Activated naive CD4-positive, alpha-beta T cell treated with anti-CD3 and anti-CD28 coated beads, Interleukin-2, amount 10 ng/mL, durations not matched to agents 7 days and 5 days (primary cell): ENCODE measurements at regions not wholly inside any gene's neighbourhood (a gene's known extent, or its start where the extent isn't known, plus 50 kb on each side); places are given as distances from the start of the nearest gene placed in this dataset.

Experiments
- CTCF ChIA-PET: fragments of 350-600 bp; sonication (Branson Sonifier 250); formaldehyde crosslinking; loops from one replicate; lab custom pipeline; 2021; ENCODE audit warnings: antibody characterized with exemption; lab: Charles Lee
- DNase-seq: peaks from one replicate; pipeline ENCODE4 v3.0.0-alpha.2; 2020
- H3K27ac Mint-ChIP-seq: one replicate; pipeline ENCODE4 v1.8.0; 2021; ENCODE audit warnings: mild to moderate bottlenecking, moderate library complexity, mixed read lengths
- H3K27me3 Mint-ChIP-seq: one replicate; pipeline ENCODE4 v1.8.0; 2021; ENCODE audit warnings: mild to moderate bottlenecking, mixed read lengths
- H3K36me3 Mint-ChIP-seq: one replicate; pipeline ENCODE4 v1.8.0; 2021; ENCODE audit warnings: mixed read lengths
- H3K4me1 Mint-ChIP-seq: one replicate; pipeline ENCODE4 v1.8.0; 2021; ENCODE audit warnings: mixed read lengths
- H3K4me3 Mint-ChIP-seq: one replicate; pipeline ENCODE4 v1.8.0; 2021; ENCODE audit warnings: mild to moderate bottlenecking, moderate library complexity, mixed read lengths
- H3K9me3 Mint-ChIP-seq: one replicate; pipeline ENCODE4 v1.8.0; 2021; ENCODE audit warnings: mixed read lengths

DNA sequence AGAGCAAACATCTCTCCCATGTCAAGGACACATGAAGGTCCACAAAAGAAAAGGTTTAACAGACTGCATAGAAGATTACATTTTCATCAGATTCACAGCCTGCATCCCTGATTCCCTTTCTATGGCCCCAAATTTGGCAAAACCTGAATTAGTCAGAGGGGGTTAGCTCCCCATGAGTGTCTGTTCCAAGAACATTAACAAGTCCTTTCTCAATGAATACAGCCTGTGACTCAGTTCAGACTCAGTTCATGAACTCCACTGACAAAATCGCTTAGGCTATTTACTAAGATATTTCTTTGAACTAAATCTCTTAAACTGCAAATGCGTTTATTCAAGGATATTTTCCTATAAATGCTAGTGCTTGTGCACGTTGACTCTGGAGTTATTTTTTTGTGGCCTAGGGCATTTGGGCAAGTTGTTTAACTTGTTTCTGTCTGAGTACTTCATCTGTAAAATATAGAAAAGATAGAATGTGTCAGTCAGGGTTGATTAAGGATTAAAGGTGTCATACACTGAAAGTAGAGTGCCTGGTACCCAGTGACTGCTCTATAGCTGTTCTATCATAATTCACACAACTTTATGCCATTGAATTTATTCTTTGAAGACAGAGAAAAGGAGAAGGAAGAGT is 422.6 kb downstream of the HTR1B start:
- Mint-ChIP-seq H3K27me3 (no peaks in the 10 kb centered on the region), H3K4me3 (no peak overlapping the region), H3K36me3 (no peaks in the 10 kb centered on the region), H3K9me3 (peaks cover 25% of the 10 kb centered on the region), H3K4me1 (no peaks in the 10 kb centered on the region), H3K27ac (no peak overlapping the region)
- no peak for DNase-seq
- CTCF ChIA-PET: no interaction called here

DNA sequence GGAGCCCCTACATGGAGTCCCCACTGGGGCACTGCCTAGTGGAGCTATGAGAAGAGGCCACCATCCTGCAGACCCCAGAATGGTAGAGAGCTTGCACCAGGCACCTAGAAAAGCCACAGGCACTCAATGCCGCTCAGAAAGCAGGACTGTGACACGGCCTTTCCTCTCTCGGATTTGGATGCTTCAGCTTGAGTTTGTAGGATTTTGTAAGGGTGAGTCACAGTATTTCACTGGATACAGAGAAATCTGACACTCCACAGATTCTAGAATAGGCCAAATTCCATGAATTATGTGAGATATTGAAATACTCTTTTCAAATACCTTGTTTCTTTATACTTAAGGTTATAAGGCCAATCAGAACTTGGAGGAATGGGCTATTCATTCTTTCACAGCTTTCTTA is 424.5 kb downstream of the HTR1B start:
- Mint-ChIP-seq H3K4me1 (no peaks in the 10 kb centered on the region), H3K36me3 (no peaks in the 10 kb centered on the region), H3K27ac (no peak overlapping the region), H3K4me3 (no peak overlapping the region), H3K9me3 (peaks cover 23% of the 10 kb centered on the region), H3K27me3 (no peaks in the 10 kb centered on the region)
- DNase-seq: no peak
- CTCF ChIA-PET: no interaction called here

DNA sequence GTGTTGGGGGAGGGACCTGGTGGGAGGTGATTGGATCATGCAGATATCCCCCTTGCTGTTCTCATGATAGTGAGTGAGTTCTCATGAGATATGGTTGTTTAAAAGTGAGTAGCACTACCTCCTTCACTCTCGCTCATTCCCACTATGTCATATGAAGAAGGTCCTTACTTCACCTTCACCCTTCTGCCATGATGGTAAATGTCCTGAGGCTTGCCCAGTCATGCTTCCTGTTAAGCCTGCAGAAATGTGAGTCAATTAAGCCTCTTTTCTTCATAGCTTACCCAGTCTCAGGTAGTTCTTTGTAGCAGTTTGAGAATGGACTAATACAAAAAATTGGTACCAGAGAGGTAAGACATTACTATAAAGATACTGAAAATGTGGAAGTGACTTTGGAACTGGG is 425.9 kb downstream of the HTR1B start:
- Mint-ChIP-seq H3K9me3 (peaks cover 23% of the 10 kb centered on the region), H3K27ac (no peak overlapping the region), H3K4me3 (no peak overlapping the region), H3K4me1 (no peaks in the 10 kb centered on the region), H3K36me3 (no peaks in the 10 kb centered on the region), H3K27me3 (no peaks in the 10 kb centered on the region)
- no peak for DNase-seq
- CTCF ChIA-PET: no interaction called here

DNA sequence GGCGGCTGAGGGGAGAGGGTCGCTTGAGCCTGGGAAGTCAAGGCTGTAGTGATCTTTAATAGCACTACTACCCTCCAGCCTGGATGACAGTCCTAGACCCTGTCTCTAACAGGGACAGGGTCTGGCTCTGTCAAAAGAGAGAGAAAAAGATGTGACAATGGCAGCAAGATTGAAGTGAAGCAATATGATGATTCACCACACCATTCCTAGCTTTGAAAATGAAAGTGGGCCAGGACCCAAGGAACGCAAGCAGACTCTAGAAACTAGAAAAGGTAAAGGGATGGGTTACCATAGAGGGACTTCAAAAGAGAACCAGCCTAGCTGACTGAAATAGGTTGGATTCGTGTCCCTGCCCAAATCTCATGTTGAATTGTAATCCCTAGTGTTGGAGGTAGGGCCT is 426.9 kb downstream of the HTR1B start:
- no peak for DNase-seq
- H3K4me1 Mint-ChIP-seq: no peaks in the 10 kb centered on the region
- CTCF ChIA-PET: no interaction called here
- H3K4me3 Mint-ChIP-seq: no peak overlapping the region
- H3K27ac Mint-ChIP-seq: no peak overlapping the region
- H3K27me3 Mint-ChIP-seq: no peaks in the 10 kb centered on the region
- H3K9me3 Mint-ChIP-seq: peaks cover 20% of the 10 kb centered on the region
- H3K36me3 Mint-ChIP-seq: no peaks in the 10 kb centered on the region

DNA sequence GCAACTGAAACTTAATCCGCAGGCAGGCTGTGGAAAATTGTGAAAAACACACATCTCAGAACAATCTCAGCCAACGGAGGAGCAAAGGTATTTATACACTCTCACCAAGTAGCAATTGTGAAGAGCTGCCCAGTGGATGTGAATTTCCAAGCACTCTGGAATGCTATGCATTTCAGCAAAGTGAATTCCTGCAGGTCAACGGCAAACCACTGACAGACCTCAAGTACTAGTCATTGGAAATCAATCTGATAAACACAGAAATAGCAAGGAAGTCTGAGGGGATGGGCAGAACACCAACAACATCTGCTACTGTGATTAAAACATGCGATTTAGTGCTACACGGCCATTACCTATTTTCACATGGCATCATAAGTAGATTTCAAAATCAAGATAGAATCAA is 429.1 kb downstream of the HTR1B start:
- no peaks in the 10 kb centered on the region for H3K4me1 Mint-ChIP-seq
- H3K27ac Mint-ChIP-seq: no peak overlapping the region
- no peak for DNase-seq
- H3K36me3 Mint-ChIP-seq: no peaks in the 10 kb centered on the region
- CTCF ChIA-PET: no interaction called here
- H3K9me3 Mint-ChIP-seq: peaks cover 23% of the 10 kb centered on the region
- no peaks in the 10 kb centered on the region for H3K27me3 Mint-ChIP-seq
- H3K4me3 Mint-ChIP-seq: no peak overlapping the region

DNA sequence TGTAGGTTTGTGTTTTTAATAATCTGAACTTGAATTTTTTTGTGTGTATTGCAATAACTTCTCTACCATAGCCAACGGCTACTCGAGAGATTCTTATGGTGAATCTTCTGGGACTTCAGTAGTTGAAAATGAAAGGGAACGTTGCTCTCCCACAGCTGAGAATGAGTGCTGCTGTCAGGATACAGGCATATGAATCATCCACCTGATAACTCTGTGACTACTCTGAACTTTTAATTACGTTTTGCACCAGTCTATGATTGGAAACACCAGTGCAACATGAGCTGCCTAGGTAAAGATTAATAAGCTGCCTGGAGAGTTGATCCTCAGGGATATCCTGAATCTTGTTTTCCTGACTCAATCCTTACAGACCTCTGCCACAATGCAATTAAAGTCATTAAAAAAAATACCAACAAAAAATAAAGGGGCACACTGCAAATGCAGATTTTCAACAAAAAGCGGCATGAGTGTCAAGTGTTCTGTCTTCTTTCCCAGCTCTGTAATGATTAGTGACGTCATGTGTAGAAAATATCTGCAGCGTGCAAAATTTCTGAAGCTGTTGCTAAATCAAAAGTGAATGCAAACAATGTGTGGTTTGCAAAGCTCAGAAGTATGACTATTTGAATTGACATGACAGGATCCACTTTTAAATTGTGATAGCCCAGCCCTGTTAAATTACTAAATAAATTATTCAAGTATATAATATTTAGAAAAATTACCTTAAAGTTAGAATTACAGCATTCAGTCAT is 432.2 kb downstream of the HTR1B start:
- no peaks in the 10 kb centered on the region for H3K36me3 Mint-ChIP-seq
- H3K4me3 Mint-ChIP-seq: no peak overlapping the region
- H3K4me1 Mint-ChIP-seq: no peaks in the 10 kb centered on the region
- no peaks in the 10 kb centered on the region for H3K27me3 Mint-ChIP-seq
- no peak for DNase-seq
- peaks cover 8% of the 10 kb centered on the region for H3K9me3 Mint-ChIP-seq
- CTCF ChIA-PET: no interaction called here
- H3K27ac Mint-ChIP-seq: no peak overlapping the region

DNA sequence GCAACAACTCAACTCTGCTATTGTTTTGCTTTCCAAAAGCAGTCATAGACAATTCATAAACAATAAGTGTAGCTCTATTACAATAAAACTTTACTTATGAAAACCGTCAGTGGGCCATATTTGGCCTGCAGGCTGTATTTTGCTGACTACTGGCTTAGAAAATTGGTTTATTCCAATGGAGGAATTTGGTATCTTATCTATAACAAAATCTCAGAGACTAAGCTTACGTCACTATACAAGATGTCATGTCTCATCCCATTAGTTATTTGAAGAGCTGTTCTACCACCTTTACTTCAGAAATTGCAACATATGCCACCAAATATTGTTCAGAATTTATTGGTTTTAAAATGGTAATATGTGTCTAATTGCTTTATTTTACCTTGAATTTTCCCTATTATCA is 436.9 kb downstream of the HTR1B start:
- CTCF ChIA-PET: interaction anchor here (0.8 kb wide), 1 partner anchor 87 kb away, joined by 3 read pairs; no protein-coding TSS in a partner anchor
- no peak for DNase-seq
- Mint-ChIP-seq H3K4me3 (no peak overlapping the region), H3K36me3 (no peaks in the 10 kb centered on the region), H3K27ac (no peak overlapping the region), H3K9me3 (peaks cover 7% of the 10 kb centered on the region), H3K27me3 (no peaks in the 10 kb centered on the region), H3K4me1 (no peaks in the 10 kb centered on the region)

DNA sequence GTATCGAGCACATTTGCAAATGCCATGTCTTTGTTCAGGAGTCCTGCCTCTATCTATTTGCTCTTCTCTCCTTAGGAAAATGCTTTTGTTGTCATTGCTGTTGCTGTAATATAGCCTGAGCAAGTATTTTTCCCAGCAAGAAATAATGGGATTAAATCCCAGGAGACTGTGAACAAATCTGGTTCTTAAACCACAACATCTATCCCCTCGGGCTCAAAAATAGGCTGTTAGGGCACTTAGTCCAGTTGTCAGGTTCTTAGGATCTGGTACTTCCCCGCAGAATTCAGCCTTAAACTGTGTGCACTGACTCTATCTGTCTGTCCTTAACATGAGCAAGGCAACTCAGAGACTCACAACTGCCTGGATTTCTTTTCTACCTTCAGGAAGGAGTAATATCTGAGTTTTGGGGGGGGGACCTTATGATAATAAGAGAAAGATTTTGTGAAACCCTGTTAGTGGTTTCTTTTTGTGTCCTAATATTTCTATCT is 437.5 kb downstream of the HTR1B start:
- Mint-ChIP-seq H3K27ac (no peak overlapping the region), H3K36me3 (no peaks in the 10 kb centered on the region), H3K4me1 (no peaks in the 10 kb centered on the region), H3K9me3 (peaks cover 4% of the 10 kb centered on the region), H3K4me3 (no peak overlapping the region), H3K27me3 (no peaks in the 10 kb centered on the region)
- CTCF ChIA-PET: no interaction called here
- no peak for DNase-seq

DNA sequence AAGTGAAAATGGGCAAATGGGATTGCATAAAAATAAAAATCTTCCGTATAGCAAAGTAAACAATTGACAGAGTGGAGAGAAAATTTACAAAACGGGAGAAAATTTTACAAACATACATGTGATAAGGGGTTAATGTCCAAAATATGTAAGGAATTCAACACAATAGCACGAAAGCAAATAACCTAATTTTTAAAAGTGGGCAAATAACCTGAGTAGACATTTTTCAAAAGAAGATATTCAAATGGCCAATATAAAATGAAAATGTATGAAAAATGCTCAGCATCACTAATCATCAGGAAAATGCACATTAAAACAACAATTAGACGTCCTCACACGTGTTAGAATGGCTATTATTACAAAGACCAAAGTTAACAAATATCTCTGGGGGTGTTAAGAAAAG is 441.5 kb downstream of the HTR1B start:
- Mint-ChIP-seq H3K9me3 (peaks cover 2% of the 10 kb centered on the region), H3K27ac (no peak overlapping the region), H3K4me3 (no peak overlapping the region), H3K36me3 (no peaks in the 10 kb centered on the region), H3K4me1 (no peaks in the 10 kb centered on the region), H3K27me3 (no peaks in the 10 kb centered on the region)
- no peak for DNase-seq
- CTCF ChIA-PET: no interaction called here

DNA sequence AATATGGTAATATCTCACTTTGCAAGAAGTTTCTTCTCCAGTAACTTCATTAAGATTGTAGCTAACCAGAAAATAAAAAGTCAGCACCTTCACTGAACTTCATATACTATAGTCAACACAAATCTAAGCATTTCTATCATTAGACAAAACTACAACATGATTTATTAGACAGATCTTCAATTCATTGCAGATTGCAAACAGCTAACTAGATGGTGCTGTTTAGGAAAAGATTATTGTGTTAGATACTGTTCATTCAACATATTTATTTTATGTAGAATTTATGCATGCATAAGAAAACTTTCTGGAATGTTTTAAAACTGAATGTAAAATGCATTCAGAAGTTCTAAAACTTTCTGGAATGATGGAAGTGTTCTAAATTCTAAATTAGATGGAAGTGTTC is 442.1 kb downstream of the HTR1B start:
- peaks cover 2% of the 10 kb centered on the region for H3K9me3 Mint-ChIP-seq
- H3K27me3 Mint-ChIP-seq: no peaks in the 10 kb centered on the region
- no peaks in the 10 kb centered on the region for H3K4me1 Mint-ChIP-seq
- no peak for DNase-seq
- CTCF ChIA-PET: no interaction called here
- no peak overlapping the region for H3K27ac Mint-ChIP-seq
- no peak overlapping the region for H3K4me3 Mint-ChIP-seq
- H3K36me3 Mint-ChIP-seq: no peaks in the 10 kb centered on the region

DNA sequence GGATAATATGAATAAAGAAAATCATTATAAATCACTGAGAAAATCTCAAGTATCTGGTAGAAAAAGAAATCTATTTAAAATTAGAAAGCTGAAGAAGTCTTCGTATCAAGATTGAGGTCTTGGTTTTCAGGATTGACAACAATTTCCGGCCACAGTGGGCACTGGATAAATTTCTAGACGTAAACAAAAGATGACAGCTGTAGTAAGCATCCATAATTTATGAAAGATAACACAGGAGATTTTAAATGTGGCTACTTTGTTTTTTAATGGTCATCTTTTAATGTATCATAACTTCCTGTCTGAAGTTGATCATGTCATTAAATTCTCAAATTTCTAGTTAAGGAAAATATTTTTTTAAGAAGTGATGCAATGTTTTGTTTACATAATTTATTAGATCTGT is 444.2 kb downstream of the HTR1B start:
- Mint-ChIP-seq H3K9me3 (peaks cover 2% of the 10 kb centered on the region), H3K36me3 (no peaks in the 10 kb centered on the region), H3K27ac (no peak overlapping the region), H3K27me3 (no peaks in the 10 kb centered on the region), H3K4me3 (no peak overlapping the region), H3K4me1 (no peaks in the 10 kb centered on the region)
- CTCF ChIA-PET: no interaction called here
- DNase-seq: no peak

DNA sequence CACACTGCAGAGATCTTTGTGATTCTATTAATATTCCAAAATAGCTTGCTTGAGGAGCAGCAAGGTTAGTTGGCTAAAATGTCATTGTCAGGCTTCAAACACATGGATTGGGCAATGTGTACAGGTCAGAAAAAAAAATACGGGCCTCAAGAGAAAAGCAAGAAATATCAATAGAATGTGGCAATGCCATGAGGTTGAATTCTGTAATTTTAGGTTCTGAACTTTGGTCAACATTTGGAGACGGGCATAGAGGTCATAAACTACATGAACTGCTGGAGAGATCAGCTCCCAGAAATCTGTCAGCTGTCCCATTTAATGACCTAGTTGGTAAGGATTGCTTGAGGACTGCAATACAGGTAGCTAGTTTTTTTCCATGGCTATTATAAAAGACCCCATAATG is 445.8 kb downstream of the HTR1B start:
- DNase-seq: no peak
- Mint-ChIP-seq H3K4me1 (no peaks in the 10 kb centered on the region), H3K9me3 (peaks cover 6% of the 10 kb centered on the region), H3K4me3 (no peak overlapping the region), H3K36me3 (no peaks in the 10 kb centered on the region), H3K27me3 (no peaks in the 10 kb centered on the region), H3K27ac (no peak overlapping the region)
- CTCF ChIA-PET: no interaction called here

DNA sequence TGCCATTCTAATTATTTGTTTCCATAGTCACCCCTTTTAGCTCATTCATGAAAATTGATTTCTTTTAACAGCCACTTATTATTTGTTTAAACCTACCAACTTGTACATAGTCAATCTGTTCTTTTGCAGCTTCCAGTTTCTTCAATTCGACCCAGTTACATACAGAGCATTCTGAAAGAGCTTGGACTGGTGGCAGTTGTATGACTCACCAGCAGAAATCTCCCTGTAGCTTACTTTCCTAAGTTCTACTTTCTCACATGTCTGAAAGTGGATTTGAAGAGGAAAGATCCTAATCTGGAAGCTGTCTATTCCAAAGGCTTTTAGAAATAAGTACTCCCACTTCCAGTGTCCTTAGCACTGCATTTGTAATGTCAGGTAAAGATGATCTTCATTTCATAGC is 447.9 kb downstream of the HTR1B start:
- no peak overlapping the region for H3K27ac Mint-ChIP-seq
- no peaks in the 10 kb centered on the region for H3K27me3 Mint-ChIP-seq
- H3K4me3 Mint-ChIP-seq: no peak overlapping the region
- H3K36me3 Mint-ChIP-seq: no peaks in the 10 kb centered on the region
- CTCF ChIA-PET: no interaction called here
- H3K4me1 Mint-ChIP-seq: no peaks in the 10 kb centered on the region
- peaks cover 10% of the 10 kb centered on the region for H3K9me3 Mint-ChIP-seq
- DNase-seq: no peak

DNA sequence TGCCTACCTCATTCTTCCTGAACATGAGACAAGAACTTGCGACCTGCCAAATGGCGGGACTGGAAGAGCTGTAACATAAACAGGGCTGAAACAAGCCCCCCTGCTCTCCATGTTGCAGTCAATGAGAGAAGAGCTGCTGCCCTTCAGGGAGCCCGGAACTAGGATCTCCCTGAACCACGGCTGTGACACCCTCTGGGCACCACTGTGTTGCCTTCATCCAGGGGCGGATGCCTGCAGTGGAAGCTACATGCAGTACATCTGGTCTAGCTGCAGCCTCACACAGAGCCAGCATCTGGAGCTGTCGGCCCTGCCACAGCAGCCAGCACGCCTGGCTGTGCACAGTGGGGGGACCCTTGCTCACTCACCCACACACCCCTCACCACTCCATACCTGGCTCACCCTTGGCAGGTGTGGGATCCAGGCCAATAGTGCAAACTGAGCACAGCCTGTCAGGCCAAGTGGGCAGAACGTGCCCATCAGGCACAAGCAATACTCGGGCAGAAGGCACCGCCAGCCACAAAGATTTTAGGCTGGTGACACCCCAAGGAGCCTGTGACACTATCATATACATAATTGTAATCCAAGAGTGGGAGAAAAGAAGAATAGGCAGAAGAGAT is 451.3 kb downstream of the HTR1B start:
- Mint-ChIP-seq H3K4me1 (no peaks in the 10 kb centered on the region), H3K27me3 (no peaks in the 10 kb centered on the region), H3K36me3 (no peaks in the 10 kb centered on the region), H3K27ac (no peak overlapping the region), H3K9me3 (peaks cover 14% of the 10 kb centered on the region), H3K4me3 (no peak overlapping the region)
- no peak for DNase-seq
- CTCF ChIA-PET: no interaction called here
